GM18868 (cell line): ENCODE measurements at regions not wholly inside any gene's neighbourhood (a gene's known extent, or its start where the extent isn't known, plus 50 kb on each side); places are given as distances from the start of the nearest gene placed in this dataset.

ENCODE experiments used
- ATAC-seq: cut with Tn5 transposase; IDR thresholded peaks from one replicate; pipeline ENCODE4 v1.9.1; 2021; ENCODE audit warnings: mild to moderate bottlenecking, moderate library complexity; ENCODE audit not compliant: unreplicated experiment

DNA sequence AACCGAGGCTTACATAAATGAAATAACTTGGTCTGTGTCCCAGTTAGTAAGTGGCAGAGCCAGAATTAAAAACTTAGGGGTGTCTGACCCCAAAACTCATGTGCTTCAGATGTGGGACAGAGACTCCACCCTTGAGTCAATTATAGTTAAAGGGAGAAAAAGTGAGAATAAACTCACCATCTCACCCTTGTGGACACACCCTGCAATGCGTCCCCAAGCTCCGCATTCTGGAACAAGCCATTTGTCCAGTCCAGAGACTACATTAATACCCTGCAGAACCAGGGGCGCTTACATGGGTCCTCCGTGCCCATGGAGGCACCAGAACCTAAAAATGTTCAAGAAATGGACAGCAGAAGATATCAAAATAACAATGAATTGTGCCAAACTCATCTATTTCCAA, 207.0 kb upstream of the ZNF507 start:
- no peak for ATAC-seq

- no peak for ATAC-seq
Observed at GRCh38 chr19:32141840-32142511, 203.4 kb upstream of the ZNF507 start.

GRCh38 chr19:32146664-32147063, 198.7 kb upstream of the ZNF507 start:
- no peak for ATAC-seq

GRCh38 chr19:32150605-32151004, 194.8 kb upstream of the ZNF507 start:
- ATAC-seq, result no peak

- ATAC-seq, result no peak
Observed at GRCh38 chr19:32154418-32154817, 191.0 kb upstream of the ZNF507 start.

DNA sequence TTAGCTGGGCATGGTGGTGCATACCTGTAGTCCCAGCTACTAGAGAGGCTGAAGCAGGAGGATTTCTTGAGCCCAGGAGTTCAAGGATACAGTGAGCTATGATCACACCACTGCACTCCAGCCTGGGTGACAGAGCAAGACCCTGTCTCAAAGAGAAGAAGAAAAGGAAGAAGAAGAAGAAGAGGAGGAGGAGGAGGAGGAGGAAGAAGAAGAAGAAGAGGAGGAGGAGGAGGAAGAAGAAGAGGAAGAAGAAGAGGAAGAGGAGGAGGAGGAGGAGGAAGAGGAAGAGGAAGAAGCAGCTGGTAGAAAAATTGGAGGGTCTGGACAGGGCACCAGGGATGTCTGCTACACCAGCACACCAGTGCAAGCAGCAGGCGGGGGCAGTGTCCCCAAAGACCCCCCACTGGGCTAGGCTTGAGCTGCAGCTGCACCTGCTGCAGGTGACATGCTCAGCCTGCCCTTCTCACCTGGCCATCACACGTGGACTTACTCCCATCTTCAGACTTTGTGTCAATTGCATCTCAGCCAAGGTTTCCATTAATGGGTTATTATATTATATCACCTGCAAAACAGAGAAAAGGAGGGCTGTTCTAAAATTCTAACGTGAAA, 180.9 kb upstream of the ZNF507 start:
- ATAC-seq, result no peak

GRCh38 chr19:32165141-32165540, 180.3 kb upstream of the ZNF507 start:
- no peak for ATAC-seq

GRCh38 chr19:32165750-32166149, 179.7 kb upstream of the ZNF507 start:
- ATAC-seq, result no peak

- no peak for ATAC-seq
Observed at GRCh38 chr19:32166238-32166637, 179.2 kb upstream of the ZNF507 start.

- no peak for ATAC-seq
Observed at GRCh38 chr19:32168111-32168510, 177.3 kb upstream of the ZNF507 start.

- no peak for ATAC-seq
Observed at GRCh38 chr19:32168606-32169005, 176.8 kb upstream of the ZNF507 start.

DNA sequence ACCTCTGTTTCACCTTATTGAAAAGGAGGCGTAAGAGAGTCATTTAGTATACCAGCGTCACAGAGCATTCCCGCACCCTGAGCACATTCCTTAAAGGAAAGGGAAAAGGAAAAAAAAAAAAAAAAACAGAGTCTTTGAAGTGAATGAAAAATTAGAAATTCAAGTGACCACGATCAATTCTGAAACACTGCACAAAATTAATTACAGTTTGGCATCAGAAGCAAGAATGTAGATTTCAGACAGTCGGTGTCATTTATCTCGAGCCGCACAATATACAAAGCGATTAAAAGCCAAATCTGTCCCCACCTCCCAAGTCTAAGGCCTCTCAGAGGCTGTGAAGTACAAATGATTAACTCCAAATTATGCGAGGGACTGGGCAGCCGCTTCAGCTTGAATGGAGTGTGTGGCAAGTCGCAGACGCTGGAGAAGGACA, 173.7 kb upstream of the ZNF507 start:
- no peak for ATAC-seq

DNA sequence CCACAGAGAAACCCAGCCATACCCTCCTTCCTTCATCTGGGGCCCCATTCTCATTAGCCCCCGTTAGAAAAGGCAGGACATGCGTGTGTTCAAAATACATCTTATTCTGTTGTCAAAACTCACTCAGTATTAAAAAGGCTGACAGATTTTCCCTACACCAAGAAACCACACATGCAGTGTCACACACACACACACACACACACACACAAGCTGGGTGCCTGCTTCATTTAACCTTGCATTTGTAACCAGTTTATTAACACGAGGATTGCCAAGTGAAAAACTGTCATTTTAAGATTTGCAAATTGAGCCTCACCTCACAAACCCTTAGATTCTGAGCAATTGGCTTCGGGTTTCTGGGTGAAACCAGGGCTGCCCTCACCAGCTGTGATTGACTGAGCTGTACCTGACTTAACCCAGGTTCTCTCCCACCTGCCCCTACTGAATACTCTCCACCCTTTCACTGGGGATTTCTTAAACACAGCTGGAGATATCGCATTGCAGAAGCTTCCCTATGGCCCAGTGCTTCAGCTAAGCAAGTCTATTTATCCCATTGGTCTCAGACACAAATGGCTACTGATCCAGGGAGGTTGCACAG, 172.7 kb upstream of the ZNF507 start:
- ATAC-seq, result no peak

DNA sequence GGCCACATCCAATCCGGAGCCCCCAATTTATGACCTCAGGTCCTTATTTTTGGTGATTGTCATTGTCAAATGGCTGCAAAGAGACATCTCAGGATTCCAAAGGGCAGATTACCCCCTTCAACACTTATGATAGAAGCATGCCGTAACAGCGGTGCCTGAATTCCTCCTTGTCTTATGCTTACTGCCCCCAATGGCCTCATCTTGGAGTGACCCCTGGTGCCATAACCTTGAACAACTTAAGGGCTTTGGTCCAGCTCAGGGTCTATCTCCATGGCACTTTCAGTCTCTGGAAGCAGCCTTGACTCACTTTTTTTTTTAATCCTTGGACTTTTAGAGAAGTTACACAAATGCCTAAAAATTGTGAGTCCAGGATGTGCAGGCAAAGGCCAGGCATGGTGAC, 171.6 kb upstream of the ZNF507 start:
- no peak for ATAC-seq

- ATAC-seq, result no peak
Observed at GRCh38 chr19:32174386-32175113, 170.9 kb upstream of the ZNF507 start.

GRCh38 chr19:32176591-32176990, 168.8 kb upstream of the ZNF507 start:
- no peak for ATAC-seq

GRCh38 chr19:32177686-32178085, 167.7 kb upstream of the ZNF507 start:
- ATAC-seq, result no peak

- ATAC-seq, result no peak
Observed at GRCh38 chr19:32178401-32178800, 167.0 kb upstream of the ZNF507 start.

- ATAC-seq, result no peak
Observed at GRCh38 chr19:32178956-32179355, 166.5 kb upstream of the ZNF507 start.

DNA sequence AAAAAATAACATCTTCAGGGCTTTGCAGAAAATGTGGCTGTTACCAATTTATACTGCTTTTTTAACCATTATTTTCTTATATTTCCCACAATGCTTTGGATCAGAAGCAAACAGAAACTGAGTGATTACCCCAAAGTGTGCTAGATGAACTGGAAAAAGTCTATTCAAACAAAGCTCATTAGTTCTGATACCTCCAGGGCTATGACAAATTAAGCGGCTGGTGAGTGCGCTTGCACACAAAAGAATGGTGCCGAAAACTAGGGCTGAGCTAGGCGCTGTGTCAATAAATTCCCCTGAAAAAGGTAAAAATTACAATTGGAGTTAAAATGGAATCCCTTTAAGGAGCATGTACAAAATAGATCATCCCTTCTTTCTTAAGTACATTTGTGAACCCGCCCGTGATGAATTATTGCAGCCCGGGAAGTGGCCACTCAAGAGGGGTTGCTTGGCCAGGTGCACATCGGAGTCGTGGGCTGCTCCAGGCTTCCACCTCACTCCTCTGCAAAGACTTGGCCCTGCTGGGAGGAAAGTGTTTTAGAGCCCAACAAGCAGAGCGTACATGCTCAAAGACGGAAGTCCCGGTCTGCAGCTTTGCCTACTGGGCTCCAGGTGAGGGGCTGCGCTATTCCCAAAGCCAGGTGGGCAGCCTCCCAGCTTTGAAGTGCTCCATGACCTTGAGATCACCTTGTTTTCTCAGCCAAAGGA, 164.0 kb upstream of the ZNF507 start:
- no peak for ATAC-seq
